Astrocyte of the spinal cord (primary cell): ENCODE measurements at regions not wholly inside any gene's neighbourhood (a gene's known extent, or its start where the extent isn't known, plus 50 kb on each side); places are given as distances from the start of the nearest gene placed in this dataset.

Source experiments
- DNase-seq: peaks from one replicate; pipeline ENCODE4 v3.0.0; 2011; ENCODE audit warnings: low read depth, low spot score
- H3K4me3 ChIP-seq: 2 replicates; pipeline ENCODE4 v1.5.1; 2011; ENCODE audit warnings: low read depth, mild to moderate bottlenecking, low read length, moderate library complexity
- in situ Hi-C: cut with HindIII; loops from 2 replicates; pipeline ENCODE4 v1.10.0; 2017; ENCODE audit warnings: low sequenced_read_pairs
- TF ChIP-seq, protein P1 (sequence below): IDR thresholded peaks from 2 replicates; pipeline ENCODE4 v1.5.1; 2012; ENCODE audit warnings: low read depth, mild to moderate bottlenecking, low read length, inconsistent platforms

DNA sequence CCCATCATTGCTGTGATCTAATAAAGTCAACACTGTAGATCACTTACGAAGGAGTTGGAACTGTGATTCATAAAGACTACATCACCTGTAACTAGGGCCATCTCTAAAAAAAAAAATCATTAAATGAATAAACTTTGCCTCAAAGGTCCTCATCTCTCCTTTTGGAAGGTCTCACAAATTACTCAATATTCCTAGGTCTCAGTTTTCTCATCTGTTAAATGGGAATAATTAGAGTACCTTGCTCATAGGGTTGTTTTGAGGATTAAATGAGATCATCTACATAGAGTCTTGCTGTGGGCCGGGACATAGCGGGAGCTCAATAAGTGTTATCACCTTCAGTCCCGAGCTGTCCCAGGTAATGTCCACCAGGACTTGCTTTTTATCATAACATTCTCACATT is 335.1 kb upstream of the PROK2 start:
- DNase-seq: no peak
- TF ChIP-seq, protein P1, sequence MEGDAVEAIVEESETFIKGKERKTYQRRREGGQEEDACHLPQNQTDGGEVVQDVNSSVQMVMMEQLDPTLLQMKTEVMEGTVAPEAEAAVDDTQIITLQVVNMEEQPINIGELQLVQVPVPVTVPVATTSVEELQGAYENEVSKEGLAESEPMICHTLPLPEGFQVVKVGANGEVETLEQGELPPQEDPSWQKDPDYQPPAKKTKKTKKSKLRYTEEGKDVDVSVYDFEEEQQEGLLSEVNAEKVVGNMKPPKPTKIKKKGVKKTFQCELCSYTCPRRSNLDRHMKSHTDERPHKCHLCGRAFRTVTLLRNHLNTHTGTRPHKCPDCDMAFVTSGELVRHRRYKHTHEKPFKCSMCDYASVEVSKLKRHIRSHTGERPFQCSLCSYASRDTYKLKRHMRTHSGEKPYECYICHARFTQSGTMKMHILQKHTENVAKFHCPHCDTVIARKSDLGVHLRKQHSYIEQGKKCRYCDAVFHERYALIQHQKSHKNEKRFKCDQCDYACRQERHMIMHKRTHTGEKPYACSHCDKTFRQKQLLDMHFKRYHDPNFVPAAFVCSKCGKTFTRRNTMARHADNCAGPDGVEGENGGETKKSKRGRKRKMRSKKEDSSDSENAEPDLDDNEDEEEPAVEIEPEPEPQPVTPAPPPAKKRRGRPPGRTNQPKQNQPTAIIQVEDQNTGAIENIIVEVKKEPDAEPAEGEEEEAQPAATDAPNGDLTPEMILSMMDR: no peak
- H3K4me3 ChIP-seq: no peak overlapping the region
- in situ Hi-C loops: no loop called here

GRCh38 chr3:72118628-72119027 is 333.7 kb upstream of the PROK2 start:
- H3K4me3 ChIP-seq: no peak overlapping the region
- in situ Hi-C loops: no loop called here
- TF ChIP-seq, protein P1: no peak
- no peak for DNase-seq

GRCh38 chr3:72116226-72116625 is 331.3 kb upstream of the PROK2 start:
- H3K4me3 ChIP-seq: no peak overlapping the region
- in situ Hi-C loops: no loop called here
- no peak for DNase-seq
- TF ChIP-seq, protein P1: no peak

DNA sequence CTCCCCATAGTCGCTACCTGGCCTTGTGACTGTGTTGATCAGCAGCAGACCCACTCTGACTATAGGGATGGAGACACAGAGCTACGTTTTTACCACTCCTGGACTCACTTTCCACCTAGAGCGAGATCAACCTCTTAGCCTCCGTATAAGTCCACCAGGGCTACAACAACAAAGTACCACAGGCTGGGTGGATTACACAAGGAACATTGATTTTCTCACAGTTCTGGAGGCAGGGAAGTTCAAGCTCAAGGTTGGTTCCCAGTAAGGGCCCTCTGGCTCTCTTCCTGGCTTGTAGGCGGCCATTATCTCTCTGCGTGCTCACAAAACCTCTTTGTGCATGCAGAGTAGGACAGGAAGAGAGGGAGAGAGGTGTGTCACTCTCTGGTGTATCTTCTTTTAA is 330.4 kb upstream of the PROK2 start:
- H3K4me3 ChIP-seq: no peak overlapping the region
- DNase-seq: no peak
- in situ Hi-C loops: no loop called here
- TF ChIP-seq, protein P1: no peak

GRCh38 chr3:72114773-72115172 is 329.8 kb upstream of the PROK2 start:
- TF ChIP-seq, protein P1: no peak
- in situ Hi-C loops: no loop called here
- H3K4me3 ChIP-seq: no peak overlapping the region
- DNase-seq: no peak

GRCh38 chr3:72113964-72114363 is 329.0 kb upstream of the PROK2 start:
- TF ChIP-seq, protein P1: no peak
- H3K4me3 ChIP-seq: no peak overlapping the region
- in situ Hi-C loops: no loop called here
- DNase-seq: no peak

- DNase-seq: no peak
- H3K4me3 ChIP-seq: no peak overlapping the region
- in situ Hi-C loops: no loop called here
- TF ChIP-seq, protein P1: no peak
Observed at GRCh38 chr3:72113564-72113963, 328.6 kb upstream of the PROK2 start.
